GM08714 (cell line): ENCODE measurements at regions not wholly inside any gene's neighbourhood (a gene's known extent, or its start where the extent isn't known, plus 50 kb on each side); places are given as distances from the start of the nearest gene placed in this dataset.

Experiments used
- H3K4me3 ChIP-seq: fragments of 200-500 bp; sonication (Bioruptor generic); 2 replicates; pipeline ENCODE4 v1.5.1; 2014; ENCODE audit warnings: mild to moderate bottlenecking, low read length, inconsistent platforms
- ZNF274 ChIP-seq: IDR thresholded peaks from 2 replicates; pipeline ENCODE4 v1.6.1; 2012; ENCODE audit warnings: mild to moderate bottlenecking, low read depth, low read length

DNA sequence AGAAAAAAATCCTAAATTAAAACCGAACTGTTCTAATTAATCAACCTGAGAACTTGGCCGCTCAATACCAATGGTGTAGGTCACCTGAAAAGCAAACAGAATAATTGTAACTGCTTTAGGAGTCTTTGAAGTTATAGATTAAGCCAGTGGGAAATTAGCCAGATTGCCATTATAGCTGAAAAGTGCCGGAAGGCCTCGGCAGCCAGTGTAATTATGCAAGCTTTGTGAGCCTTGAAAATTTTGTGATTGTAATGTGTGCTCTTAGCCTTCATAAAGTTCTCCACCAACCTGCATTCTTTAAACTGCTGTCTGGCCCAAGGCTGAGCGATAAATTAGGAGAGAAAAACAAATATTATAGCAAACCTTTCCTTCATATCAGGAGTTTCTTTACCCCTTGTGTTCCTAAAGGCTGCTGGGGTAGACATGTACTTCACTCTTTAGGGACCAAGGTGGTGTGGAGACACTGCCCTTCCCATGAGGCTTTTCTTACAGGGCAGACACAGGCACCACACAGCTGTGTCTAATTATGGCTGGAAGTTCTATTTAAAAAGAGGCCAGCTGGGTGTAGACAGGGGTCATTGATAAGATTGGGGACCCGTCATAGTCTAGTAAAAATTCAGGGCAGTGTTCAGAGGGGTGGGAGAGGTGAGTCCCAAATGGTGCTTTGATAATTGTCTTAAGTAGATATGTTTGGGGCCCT lies 991.2 kb downstream of the FLRT2 start:
- no peak for TF ChIP-seq ZNF274
- no peak overlapping the region for H3K4me3 ChIP-seq

DNA sequence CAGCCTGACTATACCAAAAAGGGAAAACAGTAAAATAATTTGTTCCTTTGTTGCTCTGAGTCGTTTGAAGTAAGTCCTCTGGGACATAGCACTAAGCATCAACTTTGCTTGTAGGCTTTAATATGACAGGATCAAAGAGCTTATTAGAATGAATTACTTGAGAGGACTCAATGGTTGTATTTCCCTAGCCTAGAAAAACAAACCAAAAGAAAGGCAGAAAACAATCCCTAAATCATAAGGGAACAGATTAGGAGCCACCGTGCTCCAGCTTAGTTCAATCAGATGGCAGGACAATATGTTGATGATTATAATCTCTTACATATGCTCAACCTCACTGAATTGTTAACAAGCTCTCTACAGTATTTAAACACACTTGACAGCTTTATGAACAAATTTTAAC lies 988.4 kb downstream of the FLRT2 start:
- no peak for TF ChIP-seq ZNF274
- H3K4me3 ChIP-seq: no peak overlapping the region

DNA sequence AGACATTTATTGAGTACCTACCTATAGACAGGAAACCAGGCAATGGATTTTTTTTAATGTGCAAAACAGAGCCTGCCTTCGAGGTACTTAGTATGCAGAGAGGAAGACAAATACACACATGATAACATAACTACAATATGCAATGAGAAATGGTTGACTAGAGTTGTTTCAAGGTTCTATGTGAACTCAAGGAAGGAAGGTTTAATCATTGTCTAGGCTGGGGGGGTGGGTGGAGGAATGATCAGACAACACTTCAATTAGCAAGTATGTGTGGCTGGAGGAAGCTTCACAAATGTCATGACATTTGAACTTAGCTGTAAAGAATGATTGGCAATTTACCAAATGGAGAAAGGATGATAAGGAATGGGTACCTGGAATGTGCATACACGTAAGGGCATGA lies 985.3 kb downstream of the FLRT2 start:
- no peak overlapping the region for H3K4me3 ChIP-seq
- TF ChIP-seq ZNF274: no peak

DNA sequence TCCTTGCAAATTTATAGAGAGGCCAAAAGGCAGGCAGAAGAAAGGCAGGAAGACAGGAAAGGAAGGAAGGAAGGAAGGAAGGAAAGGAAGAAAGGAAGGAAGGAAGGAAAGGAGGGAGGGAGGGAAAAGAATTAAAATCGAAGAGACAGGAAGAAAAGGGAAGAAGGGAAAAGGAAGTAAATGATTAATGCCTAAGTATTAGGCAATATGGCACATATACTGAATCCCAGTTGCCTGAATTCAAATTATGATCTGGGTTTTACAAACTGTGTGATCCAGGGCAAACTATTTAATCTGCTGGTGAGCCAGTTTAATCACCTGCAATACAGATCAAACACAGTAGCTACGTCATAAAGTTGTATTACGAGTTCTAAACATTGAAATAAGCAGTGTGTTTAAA lies 983.6 kb downstream of the FLRT2 start:
- H3K4me3 ChIP-seq: no peak overlapping the region
- TF ChIP-seq ZNF274: no peak

DNA sequence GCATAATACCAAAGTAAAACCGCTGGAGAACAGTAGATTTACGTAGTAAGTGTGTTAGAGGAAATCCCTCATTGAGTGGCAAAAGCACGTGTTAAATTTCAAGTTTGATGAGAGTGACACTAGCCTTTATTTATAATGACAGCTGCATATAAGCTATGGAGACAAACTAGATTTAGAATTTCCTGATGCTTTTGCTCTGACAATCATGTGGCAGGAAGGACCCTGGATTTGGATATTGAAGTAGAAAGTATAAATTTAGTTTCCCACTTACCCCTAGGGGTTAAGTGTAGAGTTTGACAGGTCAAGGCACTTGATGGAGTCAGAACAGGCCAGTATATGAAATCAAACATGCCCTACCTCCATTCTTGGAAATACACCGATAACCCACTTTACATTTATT lies 983.1 kb downstream of the FLRT2 start:
- no peak overlapping the region for H3K4me3 ChIP-seq
- no peak for TF ChIP-seq ZNF274

DNA sequence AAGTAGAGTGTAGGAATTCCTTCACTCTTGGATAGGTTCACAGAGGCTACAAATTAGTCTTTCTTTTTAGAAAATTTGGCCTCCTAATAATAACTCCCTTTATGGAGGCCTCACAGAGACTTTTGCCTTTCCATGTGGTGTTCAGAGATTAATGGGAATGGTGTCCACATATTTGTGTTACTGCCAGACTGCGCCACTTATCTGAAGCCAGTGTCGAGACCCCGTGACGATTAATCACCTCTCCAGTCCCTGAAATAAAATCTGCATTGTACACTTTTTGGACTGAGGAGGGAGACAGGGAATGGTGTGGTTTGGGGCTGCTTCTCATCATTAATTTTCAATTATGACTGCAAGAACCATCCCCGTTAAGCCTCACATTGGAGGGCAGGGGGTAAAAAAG lies 980.5 kb downstream of the FLRT2 start:
- no peak overlapping the region for H3K4me3 ChIP-seq

DNA sequence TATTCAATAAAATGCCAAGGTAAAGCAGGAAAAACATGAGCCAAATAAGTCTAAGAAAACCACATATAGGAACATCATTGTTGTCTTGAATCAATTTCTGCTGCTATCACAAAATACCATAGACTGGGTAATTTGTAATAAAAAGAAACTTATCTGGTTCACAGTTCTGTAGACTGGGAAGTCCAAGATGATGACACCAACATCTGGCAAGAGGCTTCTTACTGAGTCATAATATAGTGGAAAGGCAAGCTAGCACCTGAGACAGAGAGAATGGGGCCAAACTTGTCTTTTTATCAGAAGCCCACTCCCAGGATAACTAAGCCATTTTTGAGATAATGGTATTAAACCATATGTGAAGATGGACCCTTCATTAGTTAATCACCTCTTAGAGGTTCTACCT lies 975.9 kb downstream of the FLRT2 start:
- TF ChIP-seq ZNF274: no peak
- H3K4me3 ChIP-seq: no peak overlapping the region

More for the DNA sequence above, 980.5 kb downstream of the FLRT2 start:
- TF ChIP-seq ZNF274: no peak

DNA sequence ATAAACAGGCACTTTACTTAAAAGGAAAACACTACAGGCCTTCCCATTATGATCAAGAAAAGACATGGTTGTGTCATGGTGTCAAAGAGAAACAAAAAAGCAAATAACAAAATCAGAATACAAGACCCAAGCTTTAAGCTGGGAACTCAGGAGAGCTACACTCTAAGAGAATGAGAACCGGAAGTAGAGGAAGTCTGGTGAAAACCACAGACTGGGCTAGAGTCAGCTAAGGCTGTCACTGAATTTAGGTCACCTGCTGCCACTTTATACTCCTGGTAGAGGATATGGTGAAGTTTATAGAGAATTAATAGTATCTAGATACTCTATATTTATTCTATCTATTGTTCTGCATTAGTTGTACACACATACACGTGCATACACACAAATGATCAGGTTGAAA lies 971.7 kb downstream of the FLRT2 start:
- no peak for TF ChIP-seq ZNF274
- H3K4me3 ChIP-seq: no peak overlapping the region

DNA sequence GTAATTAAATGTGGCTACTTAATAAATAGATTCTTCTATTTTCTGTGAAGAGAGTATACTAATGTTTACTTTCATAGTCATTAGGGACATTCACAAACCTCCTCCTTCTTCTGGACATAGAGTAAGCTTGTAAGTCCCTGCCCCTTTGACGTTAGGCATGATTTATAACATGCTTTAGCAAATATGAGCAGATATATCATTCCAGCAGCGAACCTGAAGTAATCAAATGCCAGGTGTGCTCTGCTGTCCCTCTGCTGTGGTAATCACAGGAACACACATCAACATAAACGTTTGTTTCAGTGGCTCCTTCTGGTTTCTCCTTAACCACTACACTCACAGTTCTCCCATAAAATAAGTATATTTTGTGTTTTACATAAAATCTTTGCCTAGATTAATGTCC lies 961.8 kb downstream of the FLRT2 start:
- TF ChIP-seq ZNF274: no peak
- H3K4me3 ChIP-seq: no peak overlapping the region

DNA sequence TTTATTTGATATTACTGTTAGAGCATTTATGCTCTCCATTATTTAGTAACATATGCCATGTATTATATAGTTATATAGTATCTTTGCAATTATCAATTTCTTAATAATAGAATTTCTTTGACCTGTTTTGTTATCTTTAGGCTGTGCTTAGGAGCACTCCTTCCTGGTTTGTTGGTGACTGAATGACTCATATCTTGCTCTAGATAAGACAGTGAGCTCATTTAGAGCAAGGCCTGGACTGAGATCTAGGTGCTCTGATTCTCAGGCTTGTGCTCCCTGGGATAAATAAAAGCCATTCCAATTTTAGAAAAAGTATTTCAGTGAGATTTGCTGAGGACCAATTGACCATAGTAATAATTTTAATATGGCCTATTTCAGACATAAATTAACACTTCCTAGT lies 951.2 kb downstream of the FLRT2 start:
- TF ChIP-seq ZNF274: no peak
- no peak overlapping the region for H3K4me3 ChIP-seq

DNA sequence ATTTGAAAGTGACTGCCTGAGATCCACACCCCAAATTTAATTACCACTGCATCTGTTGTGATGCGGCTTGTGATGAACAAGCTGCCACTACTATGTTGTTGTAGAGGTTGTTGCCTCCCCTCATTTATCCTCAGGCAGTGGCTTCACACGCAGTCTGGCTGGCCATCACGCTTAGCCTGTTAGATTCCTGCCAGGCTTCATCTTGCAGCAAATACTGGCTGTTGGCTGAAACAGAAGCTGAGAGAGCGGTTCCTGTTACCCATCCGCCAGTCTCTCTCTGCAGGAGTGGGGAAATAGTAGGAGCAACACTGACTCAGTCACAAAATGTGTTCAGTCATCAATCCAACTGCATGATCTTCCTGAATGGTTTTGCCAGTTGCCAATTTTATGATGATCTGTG lies 934.4 kb downstream of the FLRT2 start:
- H3K4me3 ChIP-seq: no peak overlapping the region
- no peak for TF ChIP-seq ZNF274

DNA sequence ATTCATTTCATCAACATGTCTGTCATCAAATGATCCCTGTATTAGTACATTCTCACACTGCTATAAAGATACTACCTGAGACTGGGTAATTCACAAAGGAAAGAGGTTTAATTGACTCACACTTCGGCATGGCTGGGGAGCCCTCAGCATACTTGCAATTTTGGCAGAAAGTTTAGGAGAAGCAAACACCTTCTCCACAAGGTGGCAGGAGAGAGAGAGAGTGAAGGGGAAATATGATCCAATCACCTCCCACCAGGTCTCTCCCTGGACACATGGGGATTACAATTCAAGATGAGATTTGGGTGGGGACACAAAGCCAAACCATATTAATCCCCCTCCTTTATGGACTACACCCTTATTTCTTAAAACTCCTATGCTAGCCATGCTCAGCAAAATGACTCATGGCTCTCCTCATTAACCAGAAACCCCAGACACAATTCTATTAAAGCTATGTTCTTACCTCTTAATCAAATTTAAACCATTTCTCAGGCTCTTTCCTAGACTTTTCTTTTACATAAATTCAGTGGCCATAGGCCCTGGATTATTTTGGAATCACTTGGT lies 932.3 kb downstream of the FLRT2 start:
- H3K4me3 ChIP-seq: no peak overlapping the region
- no peak for TF ChIP-seq ZNF274

DNA sequence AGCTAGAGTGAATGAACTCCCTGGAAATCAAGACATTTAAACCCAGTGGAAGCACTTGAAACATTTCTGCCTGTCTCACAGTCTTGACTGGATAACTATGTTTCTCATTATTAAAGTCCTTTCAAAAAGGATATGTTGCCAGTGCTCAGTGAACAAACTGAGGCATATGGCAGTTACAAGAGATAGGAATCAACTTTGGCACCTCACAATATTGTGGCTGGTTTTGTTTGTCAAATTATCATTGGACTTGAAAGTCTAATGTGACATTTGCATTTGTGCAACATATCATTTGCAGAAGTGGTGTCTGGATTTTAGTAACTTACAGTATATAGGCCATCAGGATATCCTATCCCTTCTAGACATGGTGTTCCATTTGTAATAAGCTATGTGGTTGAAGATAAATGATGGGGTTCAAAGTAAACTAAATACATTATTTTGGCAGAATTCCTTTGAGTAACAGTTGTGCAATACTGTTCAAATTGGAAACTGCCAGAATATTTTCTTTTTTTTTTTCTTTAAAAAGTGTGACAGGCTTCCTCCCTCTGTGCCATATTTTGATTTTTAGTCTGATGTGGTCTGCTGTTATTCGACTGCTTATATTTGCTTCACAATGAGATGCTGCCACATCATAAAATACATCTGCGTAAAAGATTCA lies 927.7 kb downstream of the FLRT2 start:
- H3K4me3 ChIP-seq: no peak overlapping the region
- TF ChIP-seq ZNF274: no peak

DNA sequence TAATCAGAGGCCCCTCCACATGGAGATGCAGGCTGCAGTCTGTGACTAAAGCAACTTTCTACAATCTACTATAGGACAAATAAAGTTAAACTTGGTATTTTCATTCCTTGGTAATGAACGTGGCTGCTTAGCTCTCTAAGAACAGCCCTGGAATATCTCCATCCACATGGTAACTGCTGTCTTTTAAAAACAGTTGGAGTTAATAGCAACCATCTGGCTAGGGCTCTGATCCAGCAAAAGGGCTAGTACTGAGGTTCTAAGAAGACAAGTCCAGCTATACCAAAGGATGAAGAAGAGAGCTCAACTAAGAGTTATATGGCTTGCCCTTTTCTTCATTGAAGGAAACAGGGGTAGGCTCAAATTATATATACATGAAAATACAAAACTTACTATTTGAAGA lies 920.1 kb downstream of the FLRT2 start:
- no peak overlapping the region for H3K4me3 ChIP-seq
- no peak for TF ChIP-seq ZNF274

DNA sequence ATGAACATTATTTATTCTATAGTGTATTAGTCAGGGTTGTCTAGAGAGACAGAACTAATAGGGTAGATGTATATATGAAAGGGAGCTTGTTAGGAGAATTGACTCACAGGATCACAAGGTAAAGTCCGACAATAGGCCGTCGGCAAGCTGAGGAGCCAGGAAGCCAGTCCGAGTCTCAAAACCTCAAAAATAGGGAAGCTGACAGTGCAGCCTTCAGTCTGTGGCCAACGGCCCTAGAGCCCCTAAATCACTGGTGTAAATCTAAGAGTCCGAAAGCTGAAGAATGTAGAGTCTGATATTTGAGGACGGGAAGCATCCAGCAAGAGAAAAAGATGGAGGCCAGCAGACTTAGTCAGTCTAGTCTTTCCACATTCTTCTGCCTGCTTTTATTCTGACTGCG lies 912.2 kb downstream of the FLRT2 start:
- H3K4me3 ChIP-seq: no peak overlapping the region
- TF ChIP-seq ZNF274: no peak

DNA sequence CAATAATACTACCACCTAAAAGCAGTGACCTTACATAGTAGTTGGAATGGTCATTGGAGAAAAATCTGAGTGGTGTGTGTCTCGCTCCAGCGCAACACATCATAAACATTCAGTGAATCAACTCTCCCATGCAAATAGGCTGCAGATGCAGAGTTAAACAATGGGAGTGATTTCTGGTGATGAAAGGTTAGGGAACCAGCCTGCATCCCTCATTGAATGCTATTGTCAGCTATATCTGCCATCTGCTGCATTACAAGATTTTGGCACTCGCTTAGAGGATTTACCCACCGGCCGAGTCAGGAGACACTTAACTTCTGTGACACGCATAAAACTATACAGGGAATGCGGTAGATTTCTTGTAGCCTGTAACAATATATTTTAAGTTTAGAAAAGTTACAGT lies 900.9 kb downstream of the FLRT2 start:
- no peak overlapping the region for H3K4me3 ChIP-seq
- TF ChIP-seq ZNF274: no peak

DNA sequence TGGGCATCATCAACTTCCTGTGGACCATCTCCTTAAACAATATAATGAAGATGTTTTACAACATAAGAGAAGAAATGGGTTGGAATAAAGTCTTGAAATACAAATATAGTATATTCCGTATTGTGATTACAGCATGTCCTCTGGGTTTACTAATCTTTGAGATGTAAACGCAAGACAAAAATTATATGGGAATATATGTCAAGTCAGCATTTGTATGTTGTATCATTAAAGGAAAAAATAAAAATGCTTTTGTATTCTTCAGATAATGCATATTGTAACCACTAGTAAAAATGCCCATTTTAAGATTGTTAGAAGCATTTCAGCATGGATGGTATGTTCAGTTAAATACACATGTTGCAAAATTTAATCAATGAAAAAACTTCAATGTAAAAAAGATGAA lies 893.3 kb downstream of the FLRT2 start:
- no peak for TF ChIP-seq ZNF274

More for the DNA sequence above, 893.3 kb downstream of the FLRT2 start:
- no peak overlapping the region for H3K4me3 ChIP-seq
